DOHH2 (cell line): ENCODE measurements at regions not wholly inside any gene's neighbourhood (a gene's known extent, or its start where the extent isn't known, plus 50 kb on each side); places are given as distances from the start of the nearest gene placed in this dataset.

ENCODE experiments used
- H3F3A ChIP-seq: fragments of 200-600 bp; sonication (generic), shearing (Covaris generic); 2 replicates; pipeline ENCODE4 v1.6.0; 2016; ENCODE audit warnings: antibody characterized with exemption, mild to moderate bottlenecking; ENCODE audit not compliant: control insufficient read depth, insufficient read depth
- H3K27ac ChIP-seq: fragments of 200-600 bp; sonication (generic); 2 replicates; pipeline ENCODE4 v1.5.1; 2014; ENCODE audit warnings: low read depth, mild to moderate bottlenecking, low read length, moderate library complexity
- H3K27me3 ChIP-seq: fragments of 200-600 bp; sonication (generic); 2 replicates; pipeline ENCODE4 v1.6.1; 2014; ENCODE audit warnings: mild to moderate bottlenecking, low read length, mixed read lengths; ENCODE audit not compliant: control insufficient read depth
- H3K36me3 ChIP-seq: fragments of 200-600 bp; sonication (generic); 2 replicates; pipeline ENCODE4 v1.6.1; 2014; ENCODE audit warnings: mild to moderate bottlenecking, low read length, moderate library complexity, mixed read lengths; ENCODE audit not compliant: control insufficient read depth
- H3K4me1 ChIP-seq: fragments of 200-600 bp; sonication (generic); 2 replicates; pipeline ENCODE4 v1.6.1; 2014; ENCODE audit warnings: mild to moderate bottlenecking, low read length, mixed read lengths; ENCODE audit not compliant: control insufficient read depth
- H3K4me2 ChIP-seq: fragments of 200-600 bp; sonication (generic); 2 replicates; pipeline ENCODE4 v1.6.0; 2014; ENCODE audit warnings: mild to moderate bottlenecking, low read length, moderate library complexity
- H3K4me3 ChIP-seq: fragments of 200-600 bp; sonication (generic); 2 replicates; pipeline ENCODE4 v1.5.1; 2014; ENCODE audit warnings: mild to moderate bottlenecking, low read length, mixed read lengths
- H3K79me2 ChIP-seq: fragments of 200-600 bp; sonication (generic); 2 replicates; pipeline ENCODE4 v1.6.1; 2014; ENCODE audit warnings: mild to moderate bottlenecking, low read length, mixed read lengths; ENCODE audit not compliant: control insufficient read depth
- H3K9me2 ChIP-seq: fragments of 200-600 bp; sonication (generic); replicated peaks from 2 replicates; pipeline ENCODE4 v1.6.1; 2014; ENCODE audit warnings: mild to moderate bottlenecking, low read length, mixed read lengths; ENCODE audit not compliant: control insufficient read depth
- H3K9me3 ChIP-seq: fragments of 200-600 bp; sonication (generic); 2 replicates; pipeline ENCODE4 v1.6.1; 2014; ENCODE audit warnings: antibody characterized with exemption, low read length, mixed read lengths; ENCODE audit not compliant: control insufficient read depth, insufficient read depth
- H4K20me1 ChIP-seq: fragments of 200-600 bp; sonication (generic); 2 replicates; pipeline ENCODE4 v1.6.0; 2014; ENCODE audit warnings: low read depth, mild to moderate bottlenecking, antibody characterized with exemption, low read length, moderate library complexity; ENCODE audit not compliant: control insufficient read depth, insufficient read depth
- CTCF ChIP-seq: fragments of 200-600 bp; sonication (generic); IDR thresholded peaks from one replicate; pipeline ENCODE4 v1.5.1; 2014; ENCODE audit warnings: antibody characterized with exemption, mild to moderate bottlenecking, low read depth, low read length; ENCODE audit not compliant: poor library complexity, severe bottlenecking
- EZH2phosphoT487 ChIP-seq: fragments of 200-600 bp; sonication (generic); IDR thresholded peaks from 2 replicates; pipeline ENCODE4 v1.6.1; 2017; ENCODE audit warnings: borderline replicate concordance, mild to moderate bottlenecking, antibody characterized with exemption, low read length, moderate library complexity, mixed read lengths

DNA sequence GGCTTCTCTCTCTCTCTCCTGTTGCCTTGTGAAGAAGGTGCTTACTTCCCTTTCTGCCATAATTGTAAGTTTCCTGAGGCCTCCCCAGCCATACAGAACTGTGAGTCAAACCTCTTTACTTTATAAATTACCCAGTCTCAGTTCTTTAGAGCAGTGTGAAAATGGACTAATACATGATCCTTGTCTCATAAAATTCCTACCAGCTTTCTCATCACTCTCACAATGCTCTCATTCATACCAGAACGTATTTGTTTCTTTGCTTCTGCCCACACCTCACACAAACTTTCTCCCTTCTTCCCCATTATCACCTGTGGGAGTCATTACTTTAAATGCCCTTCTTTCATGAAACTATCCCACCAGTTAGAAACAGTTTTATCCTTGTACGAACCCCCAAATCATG is 62.7 kb upstream of the ARHGAP42 start:
- no peaks in the 10 kb centered on the region for H3K9me2 ChIP-seq
- no peak overlapping the region for H3K4me2 ChIP-seq
- no peaks in the 10 kb centered on the region for H3K27me3 ChIP-seq
- no peaks in the 10 kb centered on the region for H3K4me1 ChIP-seq
- H3K4me3 ChIP-seq: no peak overlapping the region
- no peaks in the 10 kb centered on the region for H3K9me3 ChIP-seq
- H3K27ac ChIP-seq: no peak overlapping the region
- no peaks in the 10 kb centered on the region for H4K20me1 ChIP-seq
- H3F3A ChIP-seq: no peaks in the 10 kb centered on the region
- no peak for TF ChIP-seq CTCF
- TF ChIP-seq EZH2phosphoT487: no peak
- no peaks in the 10 kb centered on the region for H3K36me3 ChIP-seq
- H3K79me2 ChIP-seq: no peaks in the 10 kb centered on the region

GRCh38 chr11:100625041-100625440 is 62.0 kb upstream of the ARHGAP42 start:
- no peaks in the 10 kb centered on the region for H3K27me3 ChIP-seq
- no peak for TF ChIP-seq CTCF
- no peak for TF ChIP-seq EZH2phosphoT487
- no peaks in the 10 kb centered on the region for H3K36me3 ChIP-seq
- no peaks in the 10 kb centered on the region for H3K9me2 ChIP-seq
- no peaks in the 10 kb centered on the region for H3K9me3 ChIP-seq
- H3K4me3 ChIP-seq: no peak overlapping the region
- no peak overlapping the region for H3K4me2 ChIP-seq
- no peak overlapping the region for H3K27ac ChIP-seq
- no peaks in the 10 kb centered on the region for H3K79me2 ChIP-seq
- no peaks in the 10 kb centered on the region for H4K20me1 ChIP-seq
- H3K4me1 ChIP-seq: no peaks in the 10 kb centered on the region
- no peaks in the 10 kb centered on the region for H3F3A ChIP-seq

DNA sequence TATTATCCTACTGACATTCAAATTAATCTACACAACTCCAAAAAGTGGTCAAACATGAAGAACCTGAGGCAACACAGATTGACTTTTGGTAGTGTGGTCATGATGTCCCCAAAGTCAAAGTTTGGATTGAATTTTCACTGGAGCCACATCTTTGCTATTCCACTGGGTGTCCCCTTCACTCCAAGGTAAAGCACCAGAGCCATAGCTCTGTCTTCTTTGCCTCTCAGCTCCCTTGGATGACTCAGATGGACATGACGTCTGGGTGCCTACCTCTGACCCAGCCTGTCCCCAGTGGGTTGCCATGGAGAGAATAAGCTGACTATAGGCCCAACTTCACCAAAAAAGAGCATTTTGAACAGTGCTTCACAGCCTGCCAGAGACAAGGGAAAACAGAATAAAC is 57.4 kb upstream of the ARHGAP42 start:
- no peaks in the 10 kb centered on the region for H3K9me3 ChIP-seq
- no peaks in the 10 kb centered on the region for H3K36me3 ChIP-seq
- H3K4me2 ChIP-seq: no peak overlapping the region
- H3K79me2 ChIP-seq: no peaks in the 10 kb centered on the region
- no peak overlapping the region for H3K27ac ChIP-seq
- TF ChIP-seq CTCF (no peak), EZH2phosphoT487 (no peak)
- H3K4me3 ChIP-seq: no peak overlapping the region
- H3K27me3 ChIP-seq: no peaks in the 10 kb centered on the region
- no peaks in the 10 kb centered on the region for H4K20me1 ChIP-seq
- H3K9me2 ChIP-seq: no peaks in the 10 kb centered on the region
- H3F3A ChIP-seq: no peaks in the 10 kb centered on the region
- H3K4me1 ChIP-seq: no peaks in the 10 kb centered on the region

DNA sequence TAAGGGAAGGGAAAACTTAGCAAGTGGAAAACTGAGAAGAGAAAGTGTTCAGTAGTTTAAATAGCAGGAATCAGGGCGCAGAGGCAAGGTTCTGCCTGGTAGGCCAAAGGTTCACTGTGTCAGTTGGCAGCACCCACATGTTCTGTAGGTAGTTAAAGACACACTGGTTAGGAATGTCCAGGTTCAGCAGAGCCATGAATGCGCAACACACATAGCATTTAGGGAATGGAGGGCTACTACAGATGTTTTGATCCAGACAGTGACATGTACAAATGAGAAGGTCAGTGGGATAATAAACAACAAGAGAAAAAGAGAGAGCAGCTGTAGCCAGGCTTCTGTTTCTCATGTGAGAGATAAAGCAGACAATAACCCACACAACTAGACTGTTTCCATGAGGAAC is 56.2 kb upstream of the ARHGAP42 start:
- Histone ChIP-seq H3K4me1 (no peaks in the 10 kb centered on the region), H3K27me3 (no peaks in the 10 kb centered on the region), H3K9me3 (no peaks in the 10 kb centered on the region), H3F3A (no peaks in the 10 kb centered on the region), H3K36me3 (no peaks in the 10 kb centered on the region), H3K9me2 (no peaks in the 10 kb centered on the region), H3K79me2 (no peaks in the 10 kb centered on the region), H3K4me3 (no peak overlapping the region), H3K4me2 (no peak overlapping the region), H4K20me1 (no peaks in the 10 kb centered on the region), H3K27ac (no peak overlapping the region)
- no peak for TF ChIP-seq EZH2phosphoT487
- TF ChIP-seq CTCF: no peak
